HG03442 (cell line): ENCODE measurements at regions not wholly inside any gene's neighbourhood (a gene's known extent, or its start where the extent isn't known, plus 50 kb on each side); places are given as distances from the start of the nearest gene placed in this dataset.
"Not testable (repeated sequence)": the region's sequence is repeated elsewhere in the genome, so short reads cannot be mapped to it uniquely, and the experiment has no call there.

Experiments
- ATAC-seq: cut with Tn5 transposase; IDR thresholded peaks from one replicate; pipeline ENCODE4 v1.9.1; 2021; ENCODE audit warnings: mild to moderate bottlenecking, moderate library complexity; ENCODE audit not compliant: unreplicated experiment

DNA sequence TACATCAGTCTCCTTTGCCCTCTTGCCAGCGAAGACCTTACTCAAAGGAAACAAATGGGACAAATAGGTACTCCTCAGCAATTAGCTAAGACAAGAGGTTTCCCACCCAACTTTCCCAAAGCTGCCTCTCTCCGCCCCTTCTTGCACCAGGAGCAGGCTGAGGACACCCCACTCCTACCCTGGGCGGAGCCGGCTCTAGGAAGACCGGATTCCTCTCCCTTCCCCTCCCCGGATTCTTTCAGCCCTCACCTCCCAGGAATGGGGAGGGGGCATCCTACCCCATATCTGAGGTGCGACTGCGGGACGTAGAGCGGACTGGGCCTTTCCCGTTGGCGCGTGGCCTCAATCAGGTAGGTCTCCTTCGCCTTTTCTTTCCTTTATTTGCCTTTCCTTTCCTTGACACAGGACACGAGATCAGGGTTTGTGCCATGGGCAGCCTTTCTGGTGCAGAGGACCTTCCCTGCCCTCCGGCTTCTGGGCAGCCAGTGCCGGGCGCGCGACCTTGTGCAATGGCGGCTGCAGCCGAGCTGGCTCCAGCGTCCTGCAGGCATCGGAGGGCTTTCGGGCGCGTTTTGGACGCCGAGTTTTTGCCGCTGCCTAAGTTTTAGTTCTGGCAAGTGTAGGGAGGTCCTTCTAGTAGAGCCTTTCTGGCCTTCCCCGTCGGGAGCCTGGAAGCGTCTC is 279.9 kb downstream of the PLS3 start:
- ATAC-seq, result not testable (repeated sequence)

DNA sequence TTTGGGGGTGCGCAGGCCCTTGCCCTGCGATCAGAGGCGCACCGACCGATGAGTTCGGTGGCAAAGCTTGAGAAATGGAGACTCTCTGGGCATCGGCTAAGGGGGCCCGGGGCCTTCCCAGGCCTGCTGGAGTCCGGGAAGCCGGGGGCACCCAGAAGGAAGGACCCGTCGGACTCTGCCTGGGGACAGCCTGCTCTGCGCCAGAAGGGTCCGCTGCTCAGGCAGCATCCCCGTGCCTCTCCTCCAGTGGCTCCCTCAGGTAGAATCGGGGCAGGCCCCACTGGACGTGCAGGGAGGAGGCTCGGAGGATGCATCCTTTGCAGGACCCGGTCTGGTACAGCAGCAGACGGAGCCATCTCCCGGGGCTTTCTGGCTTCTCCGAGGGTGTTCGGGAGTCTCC is 290.0 kb downstream of the PLS3 start:
- ATAC-seq, result not testable (repeated sequence)

DNA sequence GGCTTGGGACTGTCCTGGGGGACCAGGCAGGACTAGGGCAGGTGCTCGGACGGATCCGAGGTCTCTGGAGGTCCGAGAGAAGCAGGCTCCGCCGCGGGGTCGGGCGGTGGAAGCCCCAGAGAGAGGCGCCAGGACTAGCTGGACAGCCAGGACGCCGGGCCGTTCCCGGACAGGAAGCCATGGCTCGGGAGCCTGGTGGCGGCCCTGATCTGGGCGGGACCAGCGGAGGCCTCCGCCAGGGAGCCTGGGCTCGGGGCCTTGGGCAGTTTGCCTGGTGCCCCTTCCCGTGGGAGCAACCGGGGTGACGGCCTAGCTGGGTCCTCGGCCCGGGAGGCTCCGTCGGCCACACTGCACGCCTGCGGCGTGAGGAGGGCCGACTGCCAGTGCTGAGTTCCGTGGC is 292.3 kb downstream of the PLS3 start:
- not testable (repeated sequence) for ATAC-seq

DNA sequence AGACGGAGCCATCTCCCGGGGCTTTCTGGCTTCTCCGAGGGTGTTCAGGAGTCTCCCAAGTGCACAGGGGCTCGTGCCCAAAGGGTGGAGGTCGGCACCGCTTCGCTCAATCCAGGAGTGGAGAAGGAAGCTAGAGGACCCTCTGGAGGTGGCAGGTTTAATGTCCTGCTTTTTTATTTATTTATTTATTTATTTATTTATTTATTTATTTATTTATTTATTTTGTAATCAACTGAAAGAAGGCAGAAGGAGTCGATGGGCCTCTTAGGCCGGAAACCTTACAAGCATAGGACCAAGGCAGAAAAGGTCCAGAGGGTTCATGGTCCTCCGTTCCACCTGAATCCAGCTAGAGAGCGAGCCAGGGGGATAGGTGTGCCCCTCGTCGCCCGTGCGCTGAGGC is 289.4 kb upstream of the AGTR2 start:
- ATAC-seq, result not testable (repeated sequence)

DNA sequence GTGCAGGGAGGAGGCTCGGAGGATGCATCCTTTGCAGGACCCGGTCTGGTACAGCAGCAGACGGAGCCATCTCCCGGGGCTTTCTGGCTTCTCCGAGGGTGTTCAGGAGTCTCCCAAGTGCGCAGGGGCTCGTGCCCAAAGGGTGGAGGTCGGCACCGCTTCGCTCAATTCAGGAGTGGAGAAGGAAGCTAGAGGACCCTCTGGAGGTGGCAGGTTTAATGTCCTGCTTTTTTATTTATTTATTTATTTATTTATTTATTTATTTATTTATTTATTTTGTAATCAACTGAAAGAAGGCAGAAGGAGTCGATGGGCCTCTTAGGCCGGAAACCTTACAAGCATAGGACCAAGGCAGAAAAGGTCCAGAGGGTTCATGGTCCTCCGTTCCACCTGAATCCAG is 286.4 kb upstream of the AGTR2 start:
- ATAC-seq, result not testable (repeated sequence)

DNA sequence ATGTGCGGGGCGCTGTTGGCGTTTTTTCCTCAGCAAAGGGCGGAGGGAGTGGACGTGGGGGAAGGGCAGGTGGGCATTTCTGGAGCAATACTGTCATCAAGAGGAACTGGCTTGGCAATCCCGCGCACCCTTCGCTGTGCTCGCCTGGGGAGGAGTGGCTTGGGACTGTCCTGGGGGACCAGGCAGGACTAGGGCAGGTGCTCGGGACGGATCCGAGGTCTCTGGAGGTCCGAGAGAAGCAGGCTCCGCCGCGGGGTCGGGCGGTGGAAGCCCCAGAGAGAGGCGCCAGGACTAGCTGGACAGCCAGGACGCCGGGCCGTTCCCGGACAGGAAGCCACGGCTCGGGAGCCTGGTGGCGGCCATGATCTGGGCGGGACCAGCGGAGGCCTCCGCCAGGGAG is 282.5 kb upstream of the AGTR2 start:
- ATAC-seq, result not testable (repeated sequence)

DNA sequence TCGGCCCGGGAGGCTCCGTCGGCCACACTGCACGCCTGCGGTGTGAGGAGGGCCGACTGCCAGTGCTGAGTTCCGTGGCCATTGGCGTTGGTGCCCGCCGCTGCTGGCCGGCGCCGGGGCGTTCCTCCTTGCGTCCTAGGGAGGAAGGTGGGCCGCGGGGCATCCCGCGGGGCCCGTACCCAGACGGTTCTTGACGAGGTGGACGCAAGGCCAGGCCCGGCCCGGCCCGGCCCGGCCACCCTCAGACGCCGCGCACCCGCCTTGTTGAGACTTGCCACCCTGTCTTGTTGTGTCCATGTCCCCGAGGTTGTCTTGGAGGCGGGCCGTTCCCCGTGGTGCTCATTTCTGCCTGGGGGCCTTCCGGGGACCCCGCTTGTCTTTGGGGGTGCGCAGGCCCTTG is 282.0 kb upstream of the AGTR2 start:
- not testable (repeated sequence) for ATAC-seq

DNA sequence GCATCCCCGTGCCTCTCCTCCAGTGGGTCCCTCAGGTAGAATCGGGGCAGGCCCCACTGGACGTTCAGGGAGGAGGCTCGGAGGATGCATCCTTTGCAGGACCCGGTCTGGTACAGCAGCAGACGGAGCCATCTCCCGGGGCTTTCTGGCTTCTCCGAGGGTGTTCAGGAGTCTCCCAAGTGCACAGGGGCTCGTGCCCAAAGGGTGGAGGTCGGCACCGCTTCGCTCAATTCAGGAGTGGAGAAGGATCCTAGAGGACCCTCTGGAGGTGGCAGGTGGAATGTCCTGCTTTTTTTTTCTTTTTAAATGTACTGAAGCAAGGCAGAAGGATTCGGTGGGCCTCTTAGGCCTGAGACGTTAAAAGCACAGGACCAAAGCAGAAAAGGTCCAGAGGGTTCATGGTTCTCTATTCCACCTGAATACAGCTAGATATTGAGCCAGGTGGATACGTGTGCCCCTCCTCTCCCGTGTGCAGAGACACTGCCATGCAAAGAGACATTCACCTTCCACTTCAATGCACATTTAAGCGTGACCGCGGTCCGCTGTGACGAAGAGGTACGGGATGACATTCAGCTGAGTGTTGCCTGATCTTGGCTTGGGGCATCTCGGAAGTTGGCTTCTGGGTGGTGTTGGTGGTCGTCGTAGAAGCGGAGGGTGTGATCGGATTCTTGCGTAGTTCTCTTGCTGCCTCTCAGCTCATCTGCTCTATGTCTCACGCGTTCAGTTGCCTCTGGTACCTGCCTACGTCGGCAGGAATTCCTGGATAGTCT is 281.2 kb upstream of the AGTR2 start:
- ATAC-seq, result no peak

DNA sequence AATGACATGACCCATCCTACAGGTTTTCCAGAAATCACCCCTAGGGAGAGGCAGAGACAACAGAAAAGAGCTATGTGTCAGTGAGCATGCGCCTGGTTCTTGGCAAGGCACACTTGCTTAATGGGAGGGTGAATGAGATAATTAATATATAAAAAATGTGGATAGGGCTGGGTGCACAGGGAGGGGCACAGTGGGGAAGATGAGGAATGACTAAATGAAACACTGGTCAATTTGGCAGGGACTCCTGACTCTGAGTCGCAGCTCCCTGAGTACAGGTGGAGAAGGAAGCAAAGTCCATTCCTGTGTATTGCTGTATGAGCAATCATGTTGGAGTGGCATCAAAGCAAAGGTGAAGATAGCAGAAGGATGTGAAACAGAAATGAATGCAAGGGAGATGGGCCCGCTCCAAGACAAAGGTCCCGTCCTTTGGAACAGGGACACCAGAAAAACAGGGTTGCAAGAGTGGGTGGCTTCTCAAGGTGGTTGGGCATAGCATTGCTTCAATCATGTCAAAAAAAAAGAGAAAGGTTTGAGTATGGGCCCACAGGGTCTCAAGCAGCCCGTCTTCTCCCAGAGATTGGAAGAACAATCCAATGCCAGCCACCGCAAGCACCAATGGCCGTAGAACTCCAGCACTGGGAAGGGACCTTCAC is 278.4 kb upstream of the AGTR2 start:
- ATAC-seq, result no peak

DNA sequence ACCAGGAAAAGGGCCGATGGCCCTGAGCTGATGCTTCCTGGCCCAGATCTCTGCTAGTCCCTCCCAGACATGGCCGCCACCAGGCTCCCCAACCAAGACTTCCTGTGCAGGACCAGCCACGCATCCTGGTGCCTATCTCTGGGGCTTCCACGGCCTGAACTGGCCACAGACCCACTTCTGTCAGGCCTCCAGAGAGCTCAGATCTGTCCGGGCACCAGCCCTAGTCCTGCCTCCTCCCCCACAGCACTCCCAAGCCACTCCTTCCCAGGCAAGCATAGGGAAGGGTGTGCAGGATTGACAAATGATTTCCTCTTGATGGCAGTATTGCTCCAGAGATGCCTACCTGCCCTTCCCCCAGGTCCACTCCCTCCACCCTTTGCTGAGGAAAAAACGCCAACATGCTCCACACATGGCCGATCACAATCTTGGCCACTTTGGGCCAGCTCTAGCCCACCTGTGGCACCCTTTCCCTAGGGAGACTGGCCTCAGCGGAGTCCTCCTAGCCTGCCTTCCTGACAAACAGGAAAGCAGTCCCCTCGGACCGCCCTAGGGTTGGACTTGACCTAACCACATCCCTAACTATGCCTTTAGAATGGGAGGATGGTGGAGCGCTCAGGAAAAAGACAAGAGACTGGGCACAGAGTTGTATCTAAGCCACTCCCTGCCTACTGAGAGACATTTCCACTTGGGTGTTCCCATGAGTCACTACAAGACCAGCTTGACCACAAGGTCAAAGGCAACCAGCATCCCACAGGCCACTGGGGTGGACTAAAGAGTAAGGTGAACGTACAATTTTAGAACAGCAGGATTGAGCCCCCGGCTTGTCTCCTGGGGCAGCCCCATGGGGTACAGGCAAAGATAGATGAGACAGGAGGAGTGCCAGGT is 277.5 kb upstream of the AGTR2 start:
- peak; percentile 66 for ATAC-seq

DNA sequence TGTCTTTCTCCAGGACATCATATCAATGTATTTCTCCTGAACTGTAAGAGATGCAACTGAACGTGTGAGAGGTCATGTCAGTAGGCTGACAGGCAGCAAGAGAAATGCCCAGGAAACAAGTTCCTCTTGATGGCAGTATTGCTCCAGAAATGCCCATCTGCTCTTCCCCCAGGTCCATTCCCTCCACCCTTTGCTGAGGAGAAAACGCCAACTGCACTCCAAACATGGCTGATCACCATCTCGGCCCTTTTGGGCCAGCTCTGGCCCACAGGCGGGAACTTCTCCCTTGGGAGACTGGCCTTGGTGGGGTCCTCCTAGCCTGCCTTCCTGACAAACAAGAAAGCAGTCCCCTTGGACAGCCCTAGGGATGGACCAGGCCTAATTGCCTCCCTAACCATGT is 276.5 kb upstream of the AGTR2 start:
- no peak for ATAC-seq

DNA sequence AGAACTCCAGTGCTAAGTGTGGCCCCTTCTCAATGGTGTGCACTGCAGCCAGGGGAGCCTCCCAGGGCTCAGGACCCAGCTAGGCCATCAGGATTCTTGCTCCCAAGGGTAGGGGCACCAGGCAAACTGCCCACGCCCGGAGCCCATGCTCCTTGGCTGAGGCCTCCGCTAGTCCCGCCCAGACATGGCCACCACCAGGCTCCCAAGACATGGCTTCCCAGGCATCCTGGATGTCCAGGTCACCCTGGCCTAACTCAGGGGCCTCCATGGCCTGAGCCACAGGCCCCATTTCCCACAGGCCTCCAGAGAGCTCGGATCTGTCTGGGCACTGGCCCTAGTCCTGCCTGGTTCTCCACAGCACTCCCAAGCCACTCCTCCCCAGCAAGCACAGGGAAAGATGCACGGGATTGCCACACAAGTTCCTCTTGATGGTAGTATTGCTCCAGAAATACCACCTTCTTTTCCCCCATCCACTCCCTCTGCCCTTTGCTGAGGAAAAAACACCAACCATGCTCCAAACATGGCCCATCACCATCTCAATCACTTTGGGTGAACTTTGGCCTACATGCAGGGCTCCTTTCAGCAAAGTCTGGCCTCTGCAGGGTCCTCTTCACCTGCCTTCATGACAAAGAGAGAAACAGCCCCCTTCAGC is 274.7 kb upstream of the AGTR2 start:
- no peak for ATAC-seq

DNA sequence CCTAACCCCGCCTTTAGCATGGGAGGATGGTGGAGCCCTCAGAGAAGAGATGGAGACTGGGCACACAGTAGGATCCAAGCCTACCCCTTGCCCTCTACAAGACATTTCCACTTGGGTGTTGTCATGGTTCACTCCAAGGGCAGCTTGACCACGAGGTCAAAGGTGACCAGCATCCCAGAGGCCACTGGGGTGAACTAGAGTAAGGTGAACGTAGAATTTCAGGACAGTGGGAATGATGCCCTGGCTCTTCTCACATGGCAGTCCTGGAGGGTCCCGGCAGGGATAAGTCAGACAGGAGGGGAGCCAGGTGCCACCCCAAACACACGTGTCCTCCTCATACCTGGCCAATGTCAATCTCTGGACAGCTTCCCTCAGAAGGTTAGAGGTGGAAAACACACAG is 274.2 kb upstream of the AGTR2 start:
- no peak for ATAC-seq

DNA sequence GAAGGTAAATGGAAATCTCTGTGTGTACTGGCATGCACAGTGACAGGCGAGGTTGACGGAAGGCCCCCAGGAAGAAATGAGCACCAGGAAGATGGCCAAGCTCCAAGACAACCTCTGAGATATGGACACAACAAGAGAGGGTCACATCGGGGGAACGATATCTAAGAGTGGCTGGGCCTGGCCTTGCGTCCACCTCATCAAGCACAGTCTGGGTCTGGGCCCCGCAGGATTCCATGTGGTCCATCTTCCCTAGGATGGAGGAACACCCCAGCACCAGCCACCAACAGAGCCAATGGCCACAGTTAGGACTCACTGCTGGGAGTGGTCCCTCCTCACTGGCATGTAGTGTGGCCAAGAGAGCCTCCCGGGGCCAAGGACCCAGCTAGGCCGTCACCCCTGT is 272.6 kb upstream of the AGTR2 start:
- no peak for ATAC-seq

DNA sequence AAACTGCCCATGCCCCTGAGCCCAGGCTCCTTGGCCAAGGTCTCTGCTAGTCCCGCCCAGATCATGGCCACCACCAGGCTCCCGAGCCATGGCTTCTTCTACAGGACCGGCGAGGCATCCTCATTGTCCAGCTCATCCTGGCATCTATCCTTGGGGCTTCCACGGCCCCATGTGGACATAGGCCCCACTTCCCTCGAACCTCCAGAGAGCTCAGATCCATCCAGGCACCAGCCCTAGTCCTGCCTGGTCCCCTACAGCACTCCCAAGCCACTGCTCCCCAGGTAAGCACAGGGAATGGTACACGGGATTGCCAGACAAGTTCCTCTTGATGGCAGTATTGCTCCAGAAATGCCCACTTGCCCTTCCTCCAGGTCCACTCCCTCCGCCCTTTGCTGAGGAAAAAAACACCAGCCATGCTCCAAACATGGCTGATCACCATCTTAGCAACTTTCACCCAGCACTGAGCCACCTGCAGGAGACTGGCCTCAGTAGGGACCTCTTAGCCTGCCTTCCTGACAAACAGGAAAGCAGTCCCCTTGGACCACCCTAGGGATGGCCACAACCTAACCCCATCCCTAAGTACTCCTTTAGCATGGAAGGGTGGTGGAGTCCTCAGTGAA is 272.1 kb upstream of the AGTR2 start:
- peak; percentile 83 for ATAC-seq

DNA sequence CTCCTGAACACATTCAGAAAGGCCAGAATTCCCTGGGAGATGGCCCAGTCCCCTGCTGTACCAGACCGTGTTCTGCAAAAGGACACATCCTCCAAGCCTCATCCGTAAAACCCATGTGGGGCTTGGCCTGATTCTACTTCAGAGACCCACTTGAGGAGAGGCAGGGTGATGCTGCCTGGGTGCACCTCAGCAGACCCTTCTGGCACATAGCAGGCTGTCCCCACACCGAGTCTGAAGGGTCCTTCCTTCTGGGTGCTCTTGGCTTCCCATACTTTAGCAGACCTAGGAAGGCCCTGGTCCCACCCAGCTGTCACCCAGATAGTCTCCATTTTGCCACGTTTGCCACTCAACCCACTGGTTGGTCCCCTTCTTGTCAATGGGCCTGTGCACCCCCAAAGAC is 270.1 kb upstream of the AGTR2 start:
- no peak for ATAC-seq

DNA sequence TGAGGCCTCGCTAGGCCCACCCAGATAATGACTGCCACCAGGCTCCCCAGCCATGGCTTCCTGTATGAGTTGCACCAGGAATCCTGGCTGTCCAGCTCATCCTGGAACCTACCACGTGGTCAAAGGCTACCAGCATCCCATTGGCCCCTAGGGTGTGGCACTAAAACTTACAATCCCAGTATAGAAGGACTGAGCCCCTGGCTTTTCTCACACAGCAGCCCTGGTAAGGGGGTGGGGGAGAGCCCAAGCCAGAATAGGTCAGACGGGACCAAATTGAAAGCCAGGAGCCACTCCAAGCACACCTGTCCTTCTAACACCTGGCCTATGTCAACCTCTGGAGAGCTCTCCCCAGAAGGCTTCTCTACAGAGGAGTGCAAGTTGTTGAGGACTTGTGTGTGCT is 269.3 kb upstream of the AGTR2 start:
- ATAC-seq, result no peak

DNA sequence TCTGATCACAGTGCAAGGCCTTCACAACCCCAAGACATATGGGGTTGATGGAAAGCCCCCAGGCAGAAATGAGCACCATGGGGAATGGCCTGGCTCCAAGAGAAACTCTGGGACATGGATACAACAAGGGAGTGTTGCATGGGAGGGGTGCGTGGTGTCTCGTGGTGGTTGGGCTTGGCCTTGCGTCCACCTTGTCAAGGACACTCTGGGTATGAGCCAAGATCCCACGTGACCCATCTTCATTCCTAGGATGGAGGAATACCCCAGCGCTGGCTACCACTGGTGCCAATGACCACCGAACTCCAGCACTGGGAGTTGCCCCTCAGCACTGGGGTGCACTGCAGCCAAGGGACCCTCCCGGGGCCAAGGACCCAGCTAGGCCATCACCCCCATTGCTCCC is 267.5 kb upstream of the AGTR2 start:
- no peak for ATAC-seq

DNA sequence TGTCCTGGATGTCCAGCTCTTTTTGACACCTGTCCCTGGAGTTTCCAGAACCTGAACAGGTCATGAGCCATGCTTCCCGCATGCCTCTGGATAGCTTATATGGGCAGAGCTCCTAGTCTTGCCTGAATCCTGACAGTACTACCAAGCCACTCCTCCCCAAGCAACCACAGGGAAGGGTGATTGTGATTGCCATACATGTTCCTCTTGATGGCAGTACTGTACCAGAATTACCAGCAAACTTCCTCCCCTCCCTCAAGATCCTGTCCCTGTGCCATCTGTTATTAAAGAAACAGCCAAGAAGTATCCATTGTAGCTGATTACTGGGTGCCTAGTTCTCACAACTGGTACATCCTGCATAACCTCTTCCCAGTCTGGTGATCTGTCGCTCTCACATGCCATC is 264.3 kb upstream of the AGTR2 start:
- ATAC-seq, result no peak

DNA sequence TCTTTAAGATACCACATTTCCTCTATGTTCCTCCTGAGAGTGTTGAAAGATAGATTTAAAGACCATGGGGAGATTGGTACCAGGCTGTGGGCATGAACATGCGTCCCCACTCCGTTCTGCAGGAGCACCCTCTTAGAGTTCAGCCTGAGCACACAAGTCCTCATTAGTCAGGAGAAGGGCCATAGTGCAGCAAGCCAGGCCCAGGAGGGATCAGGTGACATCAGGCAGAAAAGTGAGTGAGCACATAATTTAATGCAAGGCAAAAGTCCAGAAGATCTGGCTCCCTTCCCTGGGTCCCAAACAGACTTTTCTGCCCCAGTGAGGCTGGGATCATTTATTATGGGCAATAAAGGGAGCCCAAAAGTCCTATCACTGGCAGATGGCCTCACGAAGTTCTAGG is 263.7 kb upstream of the AGTR2 start:
- no peak for ATAC-seq
